Middle frontal gyrus (tissue), 1 donor: ENCODE measurements at regions not wholly inside any gene's neighbourhood (a gene's known extent, or its start where the extent isn't known, plus 50 kb on each side); places are given as distances from the start of the nearest gene placed in this dataset.

Experiments used
- DNase-seq: peaks from one replicate; pipeline ENCODE4 v3.0.0-alpha.2; 2015; ENCODE audit warnings: low spot score; ENCODE audit errors: extremely low spot score

- no peak for DNase-seq
Observed at GRCh38 chr1:239922778-239923522, 168.7 kb upstream of the FMN2 start.

DNA sequence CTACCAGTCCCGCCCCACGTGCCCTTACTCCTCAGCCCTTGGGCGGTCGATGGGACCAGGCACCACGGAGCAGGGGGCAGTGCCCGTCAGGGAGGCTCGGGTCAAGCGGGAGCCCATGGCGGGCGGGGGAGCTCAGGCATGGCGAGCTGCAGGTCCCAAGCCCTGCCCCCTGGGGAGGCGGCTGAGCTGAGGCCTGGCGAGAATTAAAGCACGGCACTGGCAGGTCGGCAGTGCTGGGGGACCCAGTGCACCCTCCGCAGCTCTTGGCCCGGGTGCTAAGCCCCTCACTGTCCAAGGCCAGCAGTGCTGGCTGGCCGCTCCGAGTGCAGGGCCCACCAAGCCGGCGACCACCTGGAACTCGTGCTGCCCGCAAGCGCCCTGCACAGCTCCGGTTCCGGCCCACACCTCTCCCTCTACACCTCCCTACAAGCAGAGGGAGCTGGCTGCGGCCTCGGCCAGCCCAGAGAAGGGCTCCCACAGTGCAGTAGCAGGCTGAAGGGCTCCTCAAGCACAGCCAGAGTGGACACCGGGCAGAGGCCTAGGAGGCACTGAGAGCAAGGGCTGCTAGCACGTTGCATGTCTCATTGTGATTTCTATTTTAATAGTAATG, 166.8 kb upstream of the FMN2 start:
- DNase-seq: no peak

GRCh38 chr1:239926184-239926583, 165.5 kb upstream of the FMN2 start:
- DNase-seq: no peak

DNA sequence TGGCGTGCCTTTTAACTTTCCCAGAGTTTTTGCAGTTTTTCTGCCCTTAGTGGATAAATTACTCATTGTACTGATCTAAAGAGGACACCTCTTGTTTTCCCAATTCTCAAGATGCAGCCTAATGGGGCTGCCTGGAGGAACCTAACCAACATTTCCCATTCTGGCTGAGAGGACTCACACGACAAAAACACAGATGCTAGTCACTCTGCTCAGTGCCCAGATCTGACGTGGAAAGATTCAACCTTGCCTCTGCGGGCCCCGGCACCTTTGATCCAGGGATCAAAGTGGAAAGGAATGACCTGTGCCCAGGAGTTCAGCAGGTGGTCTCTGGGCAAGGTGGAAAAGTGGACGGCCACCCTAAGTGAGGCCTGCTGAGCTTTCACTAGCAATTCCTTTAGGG, 162.4 kb upstream of the FMN2 start:
- no peak for DNase-seq

DNA sequence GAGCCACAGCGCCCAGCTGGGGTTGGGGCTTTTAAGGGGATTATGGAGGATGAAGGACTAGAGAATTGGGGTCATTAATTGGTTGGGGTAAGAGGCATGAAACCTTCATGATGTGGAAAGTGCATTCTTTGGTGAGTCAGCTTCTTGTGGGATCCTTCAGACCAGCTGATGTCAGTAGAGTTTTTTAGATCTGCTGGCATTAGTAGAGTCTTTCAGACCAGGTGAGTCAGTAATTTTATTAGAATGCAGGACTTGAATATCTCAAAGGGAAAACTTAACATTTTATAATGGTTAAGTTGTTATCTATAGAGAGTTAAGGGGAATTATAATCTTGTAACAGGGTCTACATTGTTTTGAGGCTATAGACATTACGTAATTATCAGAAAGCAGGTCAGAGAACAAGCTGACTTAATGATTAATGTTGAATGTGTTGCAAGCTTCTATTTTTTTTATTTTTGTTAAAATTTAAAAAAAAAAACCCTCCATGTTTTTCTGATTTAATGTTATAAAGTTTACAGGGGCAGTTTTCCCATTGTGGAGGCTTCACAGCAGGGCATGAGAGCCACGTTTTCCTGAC, 160.9 kb upstream of the FMN2 start:
- DNase-seq: no peak

DNA sequence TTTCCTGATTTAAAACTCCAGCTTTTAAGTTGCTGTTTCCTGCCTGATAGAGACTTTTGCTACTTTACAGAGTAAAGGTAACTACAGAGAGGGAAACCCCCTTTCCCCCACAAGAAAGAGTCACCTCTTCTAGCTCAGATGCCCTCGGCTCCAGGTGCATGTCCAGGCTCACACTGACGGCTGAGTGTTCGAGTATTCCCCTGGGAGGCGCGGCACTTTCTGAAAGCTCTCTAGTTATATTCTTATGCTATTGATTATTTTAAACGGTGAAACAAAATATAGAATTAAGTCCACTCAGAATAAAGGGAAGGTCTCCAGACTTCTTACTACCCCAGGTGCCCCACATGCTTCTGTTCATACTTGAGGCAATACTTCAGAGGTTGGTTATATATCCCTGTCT, 160.3 kb upstream of the FMN2 start:
- no peak for DNase-seq

- DNase-seq: no peak
Observed at GRCh38 chr1:239939602-239940001, 152.1 kb upstream of the FMN2 start.

- DNase-seq: no peak
Observed at GRCh38 chr1:239943761-239944160, 147.9 kb upstream of the FMN2 start.

- DNase-seq: no peak
Observed at GRCh38 chr1:239944666-239945065, 147.0 kb upstream of the FMN2 start.

DNA sequence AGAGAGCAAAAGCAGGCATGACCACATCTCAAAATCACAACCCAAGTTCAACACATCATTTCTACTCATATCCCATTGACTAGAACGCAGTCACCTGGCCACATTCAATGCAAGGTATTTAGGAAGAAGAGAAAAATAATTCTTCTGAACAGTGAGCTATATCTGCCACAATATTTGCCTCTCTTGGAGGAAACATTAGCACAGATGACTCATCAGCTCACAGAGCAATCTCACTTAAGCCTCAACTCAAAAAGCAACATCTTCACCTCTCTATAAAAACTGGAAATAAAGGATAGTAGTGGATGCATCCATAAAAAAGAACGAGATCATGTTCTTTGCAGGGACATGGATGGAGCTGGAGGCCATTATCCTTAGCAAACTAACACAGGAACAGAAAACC, 143.9 kb upstream of the FMN2 start:
- DNase-seq: no peak

- peak; percentile 71 for DNase-seq
Observed at GRCh38 chr1:239951511-239952140, 140.1 kb upstream of the FMN2 start.

DNA sequence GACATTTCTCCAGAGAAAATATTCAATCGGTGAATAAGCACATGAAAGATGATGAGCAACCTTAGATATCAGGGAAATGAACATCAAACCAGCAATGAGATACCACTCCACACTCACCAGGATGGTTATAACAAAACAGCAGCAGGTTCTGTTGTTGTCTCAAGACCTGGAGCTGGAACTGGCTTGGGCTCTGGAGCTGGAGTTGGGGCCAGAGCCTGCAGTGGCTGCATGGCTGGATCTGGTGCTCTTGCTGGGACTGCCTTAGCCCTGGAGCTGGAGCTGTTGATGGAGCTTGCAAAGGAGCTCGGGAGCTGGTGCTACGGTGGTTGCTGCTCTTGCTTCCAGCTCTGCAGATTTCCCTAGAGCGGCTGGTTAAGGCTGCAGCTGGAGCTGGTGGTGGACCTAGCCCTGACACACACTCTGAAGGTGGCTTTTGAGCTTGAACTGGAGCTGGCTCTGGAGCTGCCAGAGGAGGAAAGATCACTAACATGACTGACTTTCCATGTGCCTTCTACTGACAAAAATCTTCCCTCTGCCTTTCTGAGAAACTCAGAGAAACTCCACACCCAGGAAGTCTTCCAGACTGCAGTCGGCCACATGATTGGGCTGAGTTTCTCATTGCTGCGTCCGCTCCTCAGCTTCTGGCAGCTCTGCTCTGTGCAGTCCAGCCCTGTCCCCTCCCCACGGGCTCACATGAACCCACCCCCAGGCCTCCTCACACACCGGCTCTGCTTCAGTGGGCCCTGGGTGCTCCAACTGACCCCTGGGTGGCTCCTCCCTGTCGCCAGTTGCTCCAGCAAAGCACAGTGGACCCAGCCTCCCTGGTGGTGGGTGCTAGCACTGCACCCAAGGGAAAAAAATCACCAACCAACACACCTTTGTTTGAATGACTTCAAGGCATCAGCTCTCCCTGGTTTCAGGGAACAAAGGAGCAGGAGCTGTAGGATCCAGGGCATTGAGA, 139.1 kb upstream of the FMN2 start:
- no peak for DNase-seq

GRCh38 chr1:239954836-239955235, 136.8 kb upstream of the FMN2 start:
- no peak for DNase-seq

DNA sequence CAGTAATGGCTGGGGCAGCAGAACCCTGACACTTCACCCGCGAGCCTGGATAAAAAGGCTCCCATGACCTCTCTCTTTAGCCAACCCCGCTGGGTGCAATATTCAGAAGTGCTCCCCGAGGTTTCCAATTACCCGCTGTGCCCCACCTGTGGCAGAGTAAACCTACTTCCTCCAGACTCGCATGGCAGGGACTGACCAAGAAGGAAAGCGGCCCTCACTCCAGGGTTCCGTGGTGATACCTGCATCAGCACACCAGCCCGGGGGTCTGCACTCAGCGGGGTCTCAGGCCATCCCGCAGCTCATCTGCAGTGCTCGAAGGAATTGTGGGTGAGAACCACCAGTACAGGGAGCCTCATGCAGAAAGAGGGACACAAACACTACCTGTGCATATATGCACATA, 136.3 kb upstream of the FMN2 start:
- DNase-seq: no peak

GRCh38 chr1:239956263-239956662, 135.4 kb upstream of the FMN2 start:
- no peak for DNase-seq

DNA sequence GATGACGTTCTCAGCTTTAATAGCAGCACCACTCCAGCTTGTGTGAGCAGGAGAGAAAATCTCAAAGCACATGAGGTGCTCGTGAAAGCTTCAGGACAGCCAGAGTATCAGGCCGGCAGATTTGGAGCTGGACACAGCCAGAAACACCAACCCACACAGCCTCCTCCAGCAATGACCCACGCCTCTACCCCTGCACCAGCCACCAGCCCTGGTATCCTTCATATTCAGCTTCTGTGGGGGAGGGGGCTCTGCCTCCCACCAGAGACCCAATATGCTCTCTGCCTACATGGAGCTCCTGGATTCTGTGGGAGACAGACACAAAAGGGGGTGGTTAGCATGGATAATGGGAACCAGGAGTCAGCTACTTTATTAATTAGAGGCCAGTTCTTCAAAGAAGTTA, 133.6 kb upstream of the FMN2 start:
- no peak for DNase-seq

- DNase-seq: no peak
Observed at GRCh38 chr1:239960366-239960765, 131.3 kb upstream of the FMN2 start.

GRCh38 chr1:239963856-239964255, 127.8 kb upstream of the FMN2 start:
- no peak for DNase-seq

DNA sequence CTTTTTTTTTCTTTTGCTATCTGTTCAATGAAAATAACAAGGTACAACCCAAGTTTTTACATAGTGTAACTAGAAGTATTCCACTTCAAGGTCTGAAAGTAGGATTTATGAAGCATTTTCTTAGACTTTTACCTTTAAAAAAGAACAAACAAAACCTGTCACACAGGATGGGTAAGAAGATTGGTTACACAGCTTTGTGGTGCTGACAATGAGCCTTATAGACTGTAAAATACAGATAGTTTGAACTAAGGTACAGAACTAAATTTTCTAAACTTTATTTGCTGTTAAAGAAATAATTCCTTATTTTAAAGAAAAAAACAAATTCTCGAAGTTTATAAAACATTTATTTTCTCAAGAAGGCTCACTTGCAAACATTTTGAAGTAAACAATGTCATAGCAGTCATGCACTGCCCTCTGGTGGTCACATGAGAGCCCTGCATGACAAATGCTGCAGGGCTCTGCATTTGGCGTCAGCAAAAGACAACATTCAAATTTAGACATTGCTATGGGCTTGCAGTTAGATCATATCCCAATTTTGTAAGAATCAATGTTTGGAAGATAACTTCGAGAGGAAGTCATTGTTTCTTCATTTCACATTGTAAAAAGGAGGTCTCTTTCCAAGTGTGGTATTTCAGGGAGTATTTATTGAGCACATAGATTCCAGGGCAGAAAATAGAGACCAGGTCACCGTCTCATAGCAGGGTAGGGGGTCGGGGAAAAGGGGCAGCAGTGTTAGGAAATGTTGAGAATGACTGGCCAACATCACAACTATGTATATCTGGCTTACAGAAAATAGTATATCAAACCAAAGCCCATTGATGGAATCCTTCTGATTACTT, 115.3 kb upstream of the FMN2 start:
- peak; percentile 50 for DNase-seq

GRCh38 chr1:239977416-239977815, 114.3 kb upstream of the FMN2 start:
- no peak for DNase-seq
